AG10803 (cell line): ENCODE measurements at regions not wholly inside any gene's neighbourhood (a gene's known extent, or its start where the extent isn't known, plus 50 kb on each side); places are given as distances from the start of the nearest gene placed in this dataset.

Source experiments
- DNase-seq: peaks from one replicate; pipeline ENCODE4 v3.0.0; 2010; ENCODE audit warnings: low read depth
- H3K4me3 ChIP-seq: 2 replicates; pipeline ENCODE4 v1.5.1; 2011; ENCODE audit warnings: mild to moderate bottlenecking, low read length, control low read depth
- TF ChIP-seq, protein P1 (sequence below): conservative IDR thresholded peaks from 2 replicates; pipeline ENCODE4 v1.5.1; 2011; ENCODE audit warnings: mild to moderate bottlenecking, low read length, control low read depth, inconsistent platforms

DNA sequence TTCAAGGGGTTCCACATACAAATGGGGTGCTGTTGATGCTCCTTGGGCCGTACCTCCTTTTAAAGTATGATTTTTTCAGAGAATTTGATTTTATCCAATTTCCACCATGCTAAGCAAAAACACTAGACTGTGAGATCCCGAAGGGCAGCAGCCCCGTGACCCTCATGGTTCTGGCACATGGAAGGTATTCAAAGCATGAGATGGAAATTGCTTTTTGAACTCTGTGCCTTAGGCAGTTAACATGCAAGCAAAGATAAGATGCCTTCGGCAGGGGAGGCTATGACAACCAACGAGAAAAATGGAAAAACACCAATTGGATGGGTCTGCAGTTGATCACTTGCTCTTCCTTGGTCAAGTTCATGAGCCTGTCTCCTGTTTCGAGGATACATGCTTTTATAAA, 120.8 kb upstream of the DIO3 start:
- no peak overlapping the region for H3K4me3 ChIP-seq
- TF ChIP-seq, protein P1, sequence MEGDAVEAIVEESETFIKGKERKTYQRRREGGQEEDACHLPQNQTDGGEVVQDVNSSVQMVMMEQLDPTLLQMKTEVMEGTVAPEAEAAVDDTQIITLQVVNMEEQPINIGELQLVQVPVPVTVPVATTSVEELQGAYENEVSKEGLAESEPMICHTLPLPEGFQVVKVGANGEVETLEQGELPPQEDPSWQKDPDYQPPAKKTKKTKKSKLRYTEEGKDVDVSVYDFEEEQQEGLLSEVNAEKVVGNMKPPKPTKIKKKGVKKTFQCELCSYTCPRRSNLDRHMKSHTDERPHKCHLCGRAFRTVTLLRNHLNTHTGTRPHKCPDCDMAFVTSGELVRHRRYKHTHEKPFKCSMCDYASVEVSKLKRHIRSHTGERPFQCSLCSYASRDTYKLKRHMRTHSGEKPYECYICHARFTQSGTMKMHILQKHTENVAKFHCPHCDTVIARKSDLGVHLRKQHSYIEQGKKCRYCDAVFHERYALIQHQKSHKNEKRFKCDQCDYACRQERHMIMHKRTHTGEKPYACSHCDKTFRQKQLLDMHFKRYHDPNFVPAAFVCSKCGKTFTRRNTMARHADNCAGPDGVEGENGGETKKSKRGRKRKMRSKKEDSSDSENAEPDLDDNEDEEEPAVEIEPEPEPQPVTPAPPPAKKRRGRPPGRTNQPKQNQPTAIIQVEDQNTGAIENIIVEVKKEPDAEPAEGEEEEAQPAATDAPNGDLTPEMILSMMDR = no peak
- no peak for DNase-seq

DNA sequence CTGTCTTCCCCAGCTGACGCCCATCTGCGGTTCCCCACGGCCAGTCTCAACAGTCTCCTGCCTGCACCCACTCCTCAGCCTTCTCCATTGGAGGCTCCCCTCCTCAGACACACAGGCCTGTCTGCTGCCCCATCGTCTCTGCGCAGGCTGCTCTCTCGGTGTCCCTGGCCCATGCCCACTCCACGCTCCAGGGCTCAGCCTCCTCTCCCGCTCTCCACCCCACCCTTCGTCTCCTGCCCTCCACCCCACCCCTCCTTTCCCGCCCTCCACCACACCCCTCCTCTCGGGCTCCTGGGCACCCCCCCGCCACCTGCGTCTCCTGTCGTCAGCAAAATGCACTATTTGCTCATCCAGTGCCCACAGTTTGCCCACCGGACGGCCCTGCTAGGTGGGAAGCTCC, 119.6 kb upstream of the DIO3 start:
- TF ChIP-seq, protein P1 = no peak
- no peak overlapping the region for H3K4me3 ChIP-seq
- DNase-seq = no peak

DNA sequence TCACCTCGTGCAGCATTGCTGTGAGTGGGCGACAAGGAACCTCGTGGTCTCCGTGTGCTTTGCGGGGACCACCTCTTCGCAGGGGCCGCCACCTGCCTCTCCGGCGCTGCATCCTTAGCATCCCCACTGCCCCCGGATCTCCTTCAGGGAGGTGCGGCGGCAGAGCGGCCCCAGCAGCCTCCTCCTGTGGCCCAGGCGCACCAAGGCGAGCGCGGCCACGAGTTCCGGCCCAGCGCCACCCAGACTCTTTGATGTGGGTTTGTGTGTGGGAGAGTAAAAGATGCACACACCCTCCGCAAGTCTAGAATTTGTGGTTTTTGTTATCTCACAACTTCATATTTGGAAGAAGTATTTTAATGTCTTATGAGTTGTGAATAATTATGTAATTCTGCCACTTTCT, 118.8 kb upstream of the DIO3 start:
- no peak overlapping the region for H3K4me3 ChIP-seq
- DNase-seq = no peak
- TF ChIP-seq, protein P1 = no peak

DNA sequence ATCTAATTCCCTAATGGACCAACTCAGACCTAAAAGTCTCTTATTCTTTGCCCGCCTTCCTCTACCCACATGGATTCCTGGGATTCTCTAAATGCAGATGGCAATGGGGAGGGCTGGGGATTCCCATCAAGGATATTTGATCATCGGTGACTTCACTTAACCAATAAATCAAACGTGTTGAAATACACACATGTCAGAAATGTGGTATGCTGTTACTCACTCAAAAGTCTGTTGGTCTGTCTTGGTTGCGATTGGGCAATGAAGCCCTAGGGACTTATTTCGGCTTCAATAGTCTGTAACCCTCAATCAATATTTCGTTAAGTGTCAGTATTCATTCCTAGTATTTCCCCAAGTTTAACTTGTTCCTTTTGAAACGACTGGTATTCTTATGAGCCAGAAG, 117.2 kb upstream of the DIO3 start:
- TF ChIP-seq, protein P1 = no peak
- peak; percentile 73 for DNase-seq
- H3K4me3 ChIP-seq = no peak overlapping the region

DNA sequence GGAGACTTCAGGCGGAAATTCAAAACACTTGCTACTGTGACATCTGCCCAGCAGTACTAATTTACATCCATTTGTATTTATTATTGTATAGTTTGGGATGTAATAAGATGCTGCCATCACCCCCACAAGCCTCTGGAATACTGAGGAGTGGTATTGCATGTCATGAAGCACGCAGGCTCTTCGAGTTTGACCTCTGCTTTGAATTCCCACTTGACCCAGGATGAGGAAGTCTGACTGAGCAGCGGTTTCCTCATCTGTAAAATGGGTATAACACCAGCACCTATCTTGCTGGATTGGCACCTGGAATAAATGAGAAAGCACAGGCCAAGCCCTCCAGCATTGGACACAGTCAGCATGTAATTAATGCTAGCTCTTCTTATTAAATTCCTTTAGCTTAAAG, 116.0 kb upstream of the DIO3 start:
- TF ChIP-seq, protein P1 = no peak
- H3K4me3 ChIP-seq = no peak overlapping the region
- DNase-seq = no peak

DNA sequence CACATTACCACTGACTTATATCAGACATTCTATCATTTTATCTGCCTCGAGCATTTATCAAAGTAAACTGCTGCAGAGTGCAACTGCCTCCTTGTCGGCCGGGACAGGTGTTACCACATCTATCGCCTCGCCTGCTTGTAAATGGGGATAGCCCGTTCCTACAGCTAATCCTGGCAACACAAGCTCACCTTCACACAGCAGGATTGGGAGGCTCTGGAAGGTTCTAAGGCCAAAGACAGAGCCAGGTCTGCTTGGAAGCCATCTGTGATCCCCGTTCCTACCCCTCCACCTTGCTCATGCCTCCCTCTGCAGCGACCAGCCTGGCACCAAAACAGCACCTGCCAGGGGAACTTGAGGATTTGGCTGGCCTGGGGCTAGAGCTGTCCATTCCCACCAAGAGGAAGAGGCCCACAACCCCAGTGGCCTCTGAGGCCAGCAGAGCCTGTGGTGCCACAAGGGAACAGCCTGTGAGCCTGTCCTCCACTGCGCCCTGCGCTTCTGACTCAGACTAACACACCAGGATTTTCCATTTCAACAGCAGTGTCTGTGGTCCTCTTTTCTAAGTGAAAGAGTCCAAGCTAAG, 114.8 kb upstream of the DIO3 start:
- TF ChIP-seq, protein P1 = no peak
- H3K4me3 ChIP-seq = no peak overlapping the region
- DNase-seq = no peak

DNA sequence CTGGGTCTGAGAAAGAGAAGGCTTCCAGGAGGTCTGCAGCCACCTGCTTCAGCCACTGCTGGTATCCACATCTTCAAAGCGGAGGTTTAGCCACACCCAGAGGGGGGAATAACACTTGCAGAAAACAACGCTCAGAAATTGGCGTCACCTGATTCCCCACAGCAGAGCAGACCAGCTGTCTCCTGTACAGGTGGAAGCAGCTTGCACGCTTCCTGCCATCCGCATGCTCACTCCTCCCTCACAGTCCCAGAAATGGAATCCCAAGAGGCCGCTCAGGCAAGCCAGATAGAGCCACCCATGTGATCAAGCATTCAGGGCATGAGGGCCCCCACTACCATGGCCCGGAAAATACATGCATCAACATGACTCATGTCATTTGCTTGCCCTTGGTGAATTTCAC, 112.2 kb upstream of the DIO3 start:
- no peak overlapping the region for H3K4me3 ChIP-seq
- TF ChIP-seq, protein P1 = no peak
- no peak for DNase-seq
